ENCODE measurements at regions not wholly inside any gene's neighbourhood (a gene's known extent, or its start where the extent isn't known, plus 50 kb on each side); places are given as distances from the start of the nearest gene placed in this dataset.

- no peak for TF ChIP-seq CTCF (IDR thresholded peaks at IDR 0.05)
- TF ChIP-seq POLR2A (IDR thresholded peaks at IDR 0.05), result no peak
Observed at GRCh38 chr6:153485072-153485471, 354.0 kb upstream of the RGS17 start.
